Fibroblast of pulmonary artery (primary cell): ENCODE measurements at regions not wholly inside any gene's neighbourhood (a gene's known extent, or its start where the extent isn't known, plus 50 kb on each side); places are given as distances from the start of the nearest gene placed in this dataset.

Experiments used
- DNase-seq: peaks from one replicate; pipeline ENCODE4 v3.0.0-alpha.2; 2010; ENCODE audit warnings: low read depth
- H3K4me3 ChIP-seq: replicated peaks from 2 replicates; pipeline ENCODE4 v1.5.1; 2011; ENCODE audit warnings: low read depth, mild to moderate bottlenecking, control low read depth, low read length, moderate library complexity
- CTCF ChIP-seq: IDR thresholded peaks from 2 replicates; pipeline ENCODE4 v1.5.1; 2011; ENCODE audit warnings: mild to moderate bottlenecking, control low read depth, low read length, inconsistent platforms; ENCODE audit errors: missing control alignments

DNA sequence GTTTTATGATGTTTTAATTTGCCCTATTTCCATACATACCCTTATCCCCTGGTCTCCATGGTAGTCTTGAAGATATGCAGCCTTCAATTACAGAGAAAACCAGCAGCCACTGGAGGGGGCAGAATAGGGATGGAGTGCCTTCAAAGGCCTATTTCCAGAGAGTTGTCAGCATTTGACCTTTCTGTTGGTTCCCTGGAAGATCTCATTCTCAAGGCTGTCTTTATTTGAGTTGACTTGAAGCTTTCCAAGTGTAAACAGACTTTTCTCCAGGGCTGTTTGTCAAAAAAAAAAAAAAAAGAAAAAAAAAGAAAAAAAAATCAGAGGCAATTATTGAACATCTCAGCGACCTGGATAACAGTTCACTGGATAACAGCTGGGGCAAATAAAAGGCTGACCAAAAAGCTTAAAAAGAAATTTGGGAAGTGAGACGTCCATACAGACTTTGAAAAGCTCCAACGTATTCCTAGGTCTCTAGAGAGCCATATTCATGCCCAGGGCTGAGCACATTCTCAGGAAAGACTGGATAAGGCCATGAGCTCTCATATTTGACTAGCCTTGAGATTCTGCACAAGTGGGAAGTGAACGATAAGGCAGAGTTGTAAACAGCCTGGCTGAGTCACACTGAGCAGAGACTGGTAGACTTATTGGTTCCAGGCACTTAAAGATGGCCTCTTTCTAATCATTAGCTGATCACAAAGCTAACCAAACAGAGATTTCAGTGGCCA lies 126.6 kb downstream of the VAPA start:
- H3K4me3 ChIP-seq: no peak overlapping the region
- peak; percentile 83 for DNase-seq
- TF ChIP-seq CTCF: no peak

DNA sequence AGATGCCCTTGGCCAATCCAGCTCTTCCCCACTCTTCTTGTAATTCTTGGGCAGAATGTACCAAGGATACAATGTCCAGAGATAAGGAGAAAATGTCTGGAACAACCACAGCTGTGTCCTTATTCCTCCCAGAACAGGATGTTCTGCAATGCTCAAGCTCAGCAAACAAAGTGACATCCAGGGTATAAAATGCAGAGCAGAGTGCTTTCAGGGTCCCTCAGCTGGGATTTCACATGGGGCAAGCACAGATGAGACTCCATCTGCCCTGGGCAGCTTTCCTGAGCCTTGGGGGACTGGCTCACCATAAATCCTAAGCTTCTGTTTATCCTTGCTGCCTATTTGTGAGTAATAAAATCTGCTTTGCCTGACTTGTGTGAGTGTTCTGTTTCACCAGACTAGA lies 127.4 kb downstream of the VAPA start:
- H3K4me3 ChIP-seq: no peak overlapping the region
- DNase-seq: peak; percentile 93
- TF ChIP-seq CTCF: no peak

- TF ChIP-seq CTCF: no peak
- no peak overlapping the region for H3K4me3 ChIP-seq
- DNase-seq: no peak
These were observed 128.7 kb downstream of the VAPA start for GRCh38 chr18:10042492-10042891.

- H3K4me3 ChIP-seq: no peak overlapping the region
- DNase-seq: no peak
- no peak for TF ChIP-seq CTCF
These were observed 130.2 kb downstream of the VAPA start for GRCh38 chr18:10044054-10044453.

GRCh38 chr18:10045296-10045891 lies 131.6 kb downstream of the VAPA start:
- no peak overlapping the region for H3K4me3 ChIP-seq
- DNase-seq: no peak
- no peak for TF ChIP-seq CTCF

- no peak for TF ChIP-seq CTCF
- no peak overlapping the region for H3K4me3 ChIP-seq
- no peak for DNase-seq
These were observed 132.5 kb downstream of the VAPA start for GRCh38 chr18:10046178-10046807.
